ENCODE measurements at regions not wholly inside any gene's neighbourhood (a gene's known extent, or its start where the extent isn't known, plus 50 kb on each side); places are given as distances from the start of the nearest gene placed in this dataset.
A peak's percentile ranks its signal among the peaks of the same experiment; 100 is the strongest.

- no peak for TF ChIP-seq MITF (IDR thresholded peaks at IDR 0.05)
- no peak for TF ChIP-seq RBM17 (IDR thresholded peaks at IDR 0.05; ENCODE audit: borderline replicate concordance, low read depth, low read length)
- TF ChIP-seq E2F3 (CRISPR knock-in tag; IDR thresholded peaks at IDR 0.05): no peak
- peak in 1 of 2 experiments; percentile 68; a peak in 1 of 4 replicates for TF ChIP-seq HDAC1 (IDR thresholded peaks at IDR 0.05)
- TF ChIP-seq MGA (IDR thresholded peaks at IDR 0.05): peak; percentile 20; the same call in 1 of the 2 replicates
- no peak for TF ChIP-seq NCOA6 (IDR thresholded peaks at IDR 0.05)
- 0 out of 4 replicates have a peak, but pooled peaks have one; percentile 34 to 41 for TF ChIP-seq ARNT (IDR thresholded peaks at IDR 0.05)
- TF ChIP-seq NR2F6 (CRISPR knock-in tag; IDR thresholded peaks at IDR 0.05): no peak
- TF ChIP-seq, protein P1, sequence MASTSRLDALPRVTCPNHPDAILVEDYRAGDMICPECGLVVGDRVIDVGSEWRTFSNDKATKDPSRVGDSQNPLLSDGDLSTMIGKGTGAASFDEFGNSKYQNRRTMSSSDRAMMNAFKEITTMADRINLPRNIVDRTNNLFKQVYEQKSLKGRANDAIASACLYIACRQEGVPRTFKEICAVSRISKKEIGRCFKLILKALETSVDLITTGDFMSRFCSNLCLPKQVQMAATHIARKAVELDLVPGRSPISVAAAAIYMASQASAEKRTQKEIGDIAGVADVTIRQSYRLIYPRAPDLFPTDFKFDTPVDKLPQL (IDR thresholded peaks at IDR 0.05; ENCODE audit: extremely low read depth, insufficient read length): no peak
- TF ChIP-seq SMARCA5 (IDR thresholded peaks at IDR 0.05): 0 out of 2 replicates have a peak, but pooled peaks have one; percentile 9
These were observed 72.4 kb upstream of the SPRY4 start (continued) for GRCh38 chr5:142397178-142397577.

Data from K562 (cell line).